ENCODE measurements at regions not wholly inside any gene's neighbourhood (a gene's known extent, or its start where the extent isn't known, plus 50 kb on each side); places are given as distances from the start of the nearest gene placed in this dataset.
"Not testable (repeated sequence)": the region's sequence is repeated elsewhere in the genome, so short reads cannot be mapped to it uniquely, and the experiment has no call there.

- TF ChIP-seq ZC3H11A (IDR thresholded peaks at IDR 0.05) = no peak
- no peak for TF ChIP-seq FOSL2 (IDR thresholded peaks at IDR 0.05)
- no peak for TF ChIP-seq FOSL2 (CRISPR knock-in tag; IDR thresholded peaks at IDR 0.05)
- no peak for TF ChIP-seq TP53 (CRISPR knock-in tag; IDR thresholded peaks at IDR 0.05)
- TF ChIP-seq USF2 (IDR thresholded peaks at IDR 0.05) = no peak
- TF ChIP-seq BHLHE40 (IDR thresholded peaks at IDR 0.05; ENCODE audit: low read depth, low read length) = no peak
- no peak for TF ChIP-seq MAX (IDR thresholded peaks at IDR 0.05)
- no peak overlapping the region for H3K4me3 ChIP-seq
- no peak for DNase-seq (ENCODE audit: low read depth in 1 of 2, low spot score in 1 of 2)
- H3K9me3 ChIP-seq = no peaks in the 10 kb centered on the region
- 64% methylated on average over 7 of the region's 7 CpGs for WGBS (ENCODE audit: missing lambda C conversion rate)
- no peaks in the 10 kb centered on the region for H3K4me1 ChIP-seq
- ChIA-PET CTCF (interaction anchor here (0.7 to 0.9 kb wide), 2 partner anchors 63 to 191 kb away, joined by 3 read pairs; no protein-coding TSS in a partner anchor), POLR2A (no interaction called here)
- no peak for FAIRE-seq
- no peak for ATAC-seq
- H3K4me2 ChIP-seq = no peak overlapping the region
- H3K27ac ChIP-seq = no peak overlapping the region
Observed at GRCh38 chr14:104268295-104268694, 129.9 kb downstream of the KIF26A start.

- H3K4me2 ChIP-seq = no peak overlapping the region
- H3K27ac ChIP-seq = no peak overlapping the region
- H3K4me1 ChIP-seq = no peaks in the 10 kb centered on the region
- ChIA-PET CTCF (interaction anchor here (0.9 kb wide), 1 partner anchor 62 kb away, joined by 3 read pairs; no protein-coding TSS in a partner anchor), POLR2A (no interaction called here)
- H3K9me3 ChIP-seq = no peaks in the 10 kb centered on the region
- no peak for DNase-seq (ENCODE audit: low read depth in 1 of 2, low spot score in 1 of 2)
- TF ChIP-seq MAZ (IDR thresholded peaks at IDR 0.05; ENCODE audit: borderline replicate concordance, low read depth, low read length) (no peak), FOXS1 (CRISPR knock-in tag; IDR thresholded peaks at IDR 0.05) (no peak), RNF2 (IDR thresholded peaks at IDR 0.05; ENCODE audit: borderline replicate concordance, low read depth) (no peak), EHMT2 (IDR thresholded peaks at IDR 0.05; ENCODE audit: low read depth) (no peak), JUN (IDR thresholded peaks at IDR 0.05) (no peak), MAFK (IDR thresholded peaks at IDR 0.05; ENCODE audit: partially characterized antibody) (peak; percentile 28), CHD2 (IDR thresholded peaks at IDR 0.05; ENCODE audit: low read length, partially characterized antibody) (no peak), SMC3 (IDR thresholded peaks at IDR 0.05) (no peak)
- WGBS (ENCODE audit: missing lambda C conversion rate) = 56% methylated on average over 23 of the region's 25 CpGs
- no peak for FAIRE-seq
- ATAC-seq = no peak
- H3K4me3 ChIP-seq = no peak overlapping the region
Observed at GRCh38 chr14:104268725-104269436, 130.5 kb downstream of the KIF26A start.

- H3K27ac ChIP-seq; H3K4me3 ChIP-seq; ATAC-seq; POLR2A ChIA-PET; H3K9me3 ChIP-seq; H3K4me2 ChIP-seq; DNase-seq (ENCODE audit: low read depth in 1 of 2, low spot score in 1 of 2); FAIRE-seq; H3K4me1 ChIP-seq: not testable (repeated sequence)
- WGBS (ENCODE audit: missing lambda C conversion rate) = 60% methylated on average over 31 of the region's 34 CpGs
- CTCF ChIA-PET = interaction anchor here (1.7 kb wide), 1 partner anchor 27 kb away, joined by 3 read pairs; no protein-coding TSS in a partner anchor
Observed at GRCh38 chr14:104269511-104270241, 131.3 kb downstream of the KIF26A start.

- Histone ChIP-seq H3K4me3 (no peak overlapping the region), H3K27ac (no peak overlapping the region), H3K9me3 (no peaks in the 10 kb centered on the region), H3K4me1 (peaks cover 10% of the 10 kb centered on the region), H3K4me2 (no peak overlapping the region)
- FAIRE-seq (no peak), ATAC-seq (no peak), DNase-seq (ENCODE audit: low read depth in 1 of 2, low spot score in 1 of 2) (no peak)
- POLR2A ChIA-PET = no interaction called here
- WGBS (ENCODE audit: missing lambda C conversion rate) = 0% methylated on average over 1 of the region's 1 CpG
- CTCF ChIA-PET = interaction anchor here (1.7 kb wide), 1 partner anchor 26 kb away, joined by 3 read pairs; no protein-coding TSS in a partner anchor
- TF ChIP-seq HOXA7 (CRISPR knock-in tag; IDR thresholded peaks at IDR 0.05) (no peak), HDAC2 (IDR thresholded peaks at IDR 0.05) (no peak), POLR2AphosphoS2 (conservative IDR thresholded peaks at IDR 0.05; ENCODE audit: low read length) (no peak), FOSB (CRISPR knock-in tag; IDR thresholded peaks at IDR 0.05) (no peak), MAX (IDR thresholded peaks at IDR 0.05) (no peak), NR3C1 (IDR thresholded peaks at IDR 0.05) (no peak), PHF8 (IDR thresholded peaks at IDR 0.05; ENCODE audit: borderline replicate concordance, low read depth) (no peak), EP300 (IDR thresholded peaks at IDR 0.05) (no peak), E2F6 (IDR thresholded peaks at IDR 0.05; ENCODE audit: borderline replicate concordance, low read depth) (no peak), TP53 (CRISPR knock-in tag; IDR thresholded peaks at IDR 0.05) (no peak), ATOH8 (CRISPR knock-in tag; IDR thresholded peaks at IDR 0.05; ENCODE audit: low read depth) (no peak), RNF2 (IDR thresholded peaks at IDR 0.05; ENCODE audit: borderline replicate concordance, low read depth) (no peak), POLR2A (IDR thresholded peaks at IDR 0.05; ENCODE audit: low read length) (no peak), FOSL2 (IDR thresholded peaks at IDR 0.05) (no peak), FOSL2 (CRISPR knock-in tag; IDR thresholded peaks at IDR 0.05) (no peak), CBX2 (IDR thresholded peaks at IDR 0.05; ENCODE audit: borderline replicate concordance, low read depth) (no peak), TFCP2L1 (CRISPR knock-in tag; IDR thresholded peaks at IDR 0.05) (no peak), BHLHE40 (IDR thresholded peaks at IDR 0.05; ENCODE audit: low read depth, low read length) (no peak), RAD21 (conservative IDR thresholded peaks at IDR 0.05 in 1 of 2, IDR thresholded peaks at IDR 0.05 in 1 of 2) (no peak)
Observed at GRCh38 chr14:104271391-104271790, 133.0 kb downstream of the KIF26A start.

Measured in A549 (cell line).